ENCODE measurements at regions not wholly inside any gene's neighbourhood (a gene's known extent, or its start where the extent isn't known, plus 50 kb on each side); places are given as distances from the start of the nearest gene placed in this dataset.

DNA sequence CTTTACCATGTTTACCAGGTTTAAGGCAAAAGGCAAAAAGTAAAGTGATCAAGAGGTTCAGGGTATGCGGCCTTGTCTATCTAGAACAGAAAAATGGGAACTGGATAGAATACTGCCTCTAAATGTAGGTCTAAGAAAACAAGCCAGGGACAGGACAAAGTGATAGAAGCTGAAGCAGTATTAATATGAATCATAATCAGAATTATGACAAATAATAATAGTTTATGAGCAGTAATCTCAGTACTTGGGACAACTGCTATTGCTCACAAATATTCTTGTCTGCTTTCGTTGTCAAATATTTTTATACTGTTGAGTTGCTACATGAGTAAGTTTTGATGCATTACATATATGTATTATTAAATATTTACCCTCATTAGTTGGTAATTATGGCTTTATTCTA is 356.9 kb upstream of the RBMS3 start:
- no peak for TF ChIP-seq POLR2A (IDR thresholded peaks at IDR 0.05; ENCODE audit: extremely low read depth, insufficient read length)
- TF ChIP-seq, protein P1, sequence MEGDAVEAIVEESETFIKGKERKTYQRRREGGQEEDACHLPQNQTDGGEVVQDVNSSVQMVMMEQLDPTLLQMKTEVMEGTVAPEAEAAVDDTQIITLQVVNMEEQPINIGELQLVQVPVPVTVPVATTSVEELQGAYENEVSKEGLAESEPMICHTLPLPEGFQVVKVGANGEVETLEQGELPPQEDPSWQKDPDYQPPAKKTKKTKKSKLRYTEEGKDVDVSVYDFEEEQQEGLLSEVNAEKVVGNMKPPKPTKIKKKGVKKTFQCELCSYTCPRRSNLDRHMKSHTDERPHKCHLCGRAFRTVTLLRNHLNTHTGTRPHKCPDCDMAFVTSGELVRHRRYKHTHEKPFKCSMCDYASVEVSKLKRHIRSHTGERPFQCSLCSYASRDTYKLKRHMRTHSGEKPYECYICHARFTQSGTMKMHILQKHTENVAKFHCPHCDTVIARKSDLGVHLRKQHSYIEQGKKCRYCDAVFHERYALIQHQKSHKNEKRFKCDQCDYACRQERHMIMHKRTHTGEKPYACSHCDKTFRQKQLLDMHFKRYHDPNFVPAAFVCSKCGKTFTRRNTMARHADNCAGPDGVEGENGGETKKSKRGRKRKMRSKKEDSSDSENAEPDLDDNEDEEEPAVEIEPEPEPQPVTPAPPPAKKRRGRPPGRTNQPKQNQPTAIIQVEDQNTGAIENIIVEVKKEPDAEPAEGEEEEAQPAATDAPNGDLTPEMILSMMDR (IDR thresholded peaks at IDR 0.05; ENCODE audit: low read depth, low read length), result no peak
- TF ChIP-seq, protein P2, sequence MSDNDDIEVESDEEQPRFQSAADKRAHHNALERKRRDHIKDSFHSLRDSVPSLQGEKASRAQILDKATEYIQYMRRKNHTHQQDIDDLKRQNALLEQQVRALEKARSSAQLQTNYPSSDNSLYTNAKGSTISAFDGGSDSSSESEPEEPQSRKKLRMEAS (IDR thresholded peaks at IDR 0.05; ENCODE audit: low read depth, low read length), result no peak
